ENCODE measurements at regions not wholly inside any gene's neighbourhood (a gene's known extent, or its start where the extent isn't known, plus 50 kb on each side); places are given as distances from the start of the nearest gene placed in this dataset.

DNA sequence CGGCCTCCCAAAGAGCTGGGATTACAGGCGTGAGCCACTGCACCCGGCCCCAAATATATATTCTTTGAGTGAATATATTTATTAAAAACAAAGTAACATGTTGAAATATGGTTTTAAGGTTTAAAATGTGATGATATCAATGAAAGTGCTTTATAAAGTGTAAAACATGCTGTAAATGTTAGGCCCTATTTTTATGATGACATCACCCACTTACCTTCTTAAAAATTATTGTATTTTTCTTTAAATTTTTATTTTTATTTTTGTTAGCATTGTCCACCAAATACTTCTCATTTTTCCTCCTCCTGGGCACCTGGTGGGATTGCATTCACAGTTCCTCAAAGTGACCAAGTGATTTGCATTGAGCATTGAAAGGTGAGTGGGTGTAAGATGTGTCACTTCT is 152.6 kb upstream of the TBX3 start:
- H3K9me2 ChIP-seq (ENCODE audit: insufficient read depth), result no peaks in the 10 kb centered on the region
- no TSS peak for BruUV-seq (replicated peaks)
- POLR2A ChIA-PET, result no interaction called here
- TF ChIP-seq TCF7L2 (IDR thresholded peaks at IDR 0.05; ENCODE audit: borderline replicate concordance, extremely low read depth, insufficient read depth, insufficient read length) (no peak), ELF1 (IDR thresholded peaks at IDR 0.05; ENCODE audit: borderline replicate concordance, low read depth) (no peak), SRF (IDR thresholded peaks at IDR 0.05; ENCODE audit: low read depth) (no peak), SIN3A (IDR thresholded peaks at IDR 0.05; ENCODE audit: low read depth) (no peak), CEBPB (IDR thresholded peaks at IDR 0.05; ENCODE audit: low read depth) (no peak), POLR2AphosphoS5 (IDR thresholded peaks at IDR 0.05; ENCODE audit: low read depth, low read length) (no peak), SP1 (IDR thresholded peaks at IDR 0.05; ENCODE audit: low read depth) (no peak), ZFX (IDR thresholded peaks at IDR 0.05) (no peak)
- TF ChIP-seq, protein P1, sequence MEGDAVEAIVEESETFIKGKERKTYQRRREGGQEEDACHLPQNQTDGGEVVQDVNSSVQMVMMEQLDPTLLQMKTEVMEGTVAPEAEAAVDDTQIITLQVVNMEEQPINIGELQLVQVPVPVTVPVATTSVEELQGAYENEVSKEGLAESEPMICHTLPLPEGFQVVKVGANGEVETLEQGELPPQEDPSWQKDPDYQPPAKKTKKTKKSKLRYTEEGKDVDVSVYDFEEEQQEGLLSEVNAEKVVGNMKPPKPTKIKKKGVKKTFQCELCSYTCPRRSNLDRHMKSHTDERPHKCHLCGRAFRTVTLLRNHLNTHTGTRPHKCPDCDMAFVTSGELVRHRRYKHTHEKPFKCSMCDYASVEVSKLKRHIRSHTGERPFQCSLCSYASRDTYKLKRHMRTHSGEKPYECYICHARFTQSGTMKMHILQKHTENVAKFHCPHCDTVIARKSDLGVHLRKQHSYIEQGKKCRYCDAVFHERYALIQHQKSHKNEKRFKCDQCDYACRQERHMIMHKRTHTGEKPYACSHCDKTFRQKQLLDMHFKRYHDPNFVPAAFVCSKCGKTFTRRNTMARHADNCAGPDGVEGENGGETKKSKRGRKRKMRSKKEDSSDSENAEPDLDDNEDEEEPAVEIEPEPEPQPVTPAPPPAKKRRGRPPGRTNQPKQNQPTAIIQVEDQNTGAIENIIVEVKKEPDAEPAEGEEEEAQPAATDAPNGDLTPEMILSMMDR (IDR thresholded peaks at IDR 0.05 in 2 of 3, conservative IDR thresholded peaks at IDR 0.05 in 1 of 3; ENCODE audit: borderline replicate concordance in 1 of 3, insufficient read depth in 1 of 3, low read depth in 2 of 3, low read length in 2 of 3), result no peak
- TF ChIP-seq, protein P2, sequence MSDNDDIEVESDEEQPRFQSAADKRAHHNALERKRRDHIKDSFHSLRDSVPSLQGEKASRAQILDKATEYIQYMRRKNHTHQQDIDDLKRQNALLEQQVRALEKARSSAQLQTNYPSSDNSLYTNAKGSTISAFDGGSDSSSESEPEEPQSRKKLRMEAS (IDR thresholded peaks at IDR 0.05), result no peak
- TF ChIP-seq, protein P3, sequence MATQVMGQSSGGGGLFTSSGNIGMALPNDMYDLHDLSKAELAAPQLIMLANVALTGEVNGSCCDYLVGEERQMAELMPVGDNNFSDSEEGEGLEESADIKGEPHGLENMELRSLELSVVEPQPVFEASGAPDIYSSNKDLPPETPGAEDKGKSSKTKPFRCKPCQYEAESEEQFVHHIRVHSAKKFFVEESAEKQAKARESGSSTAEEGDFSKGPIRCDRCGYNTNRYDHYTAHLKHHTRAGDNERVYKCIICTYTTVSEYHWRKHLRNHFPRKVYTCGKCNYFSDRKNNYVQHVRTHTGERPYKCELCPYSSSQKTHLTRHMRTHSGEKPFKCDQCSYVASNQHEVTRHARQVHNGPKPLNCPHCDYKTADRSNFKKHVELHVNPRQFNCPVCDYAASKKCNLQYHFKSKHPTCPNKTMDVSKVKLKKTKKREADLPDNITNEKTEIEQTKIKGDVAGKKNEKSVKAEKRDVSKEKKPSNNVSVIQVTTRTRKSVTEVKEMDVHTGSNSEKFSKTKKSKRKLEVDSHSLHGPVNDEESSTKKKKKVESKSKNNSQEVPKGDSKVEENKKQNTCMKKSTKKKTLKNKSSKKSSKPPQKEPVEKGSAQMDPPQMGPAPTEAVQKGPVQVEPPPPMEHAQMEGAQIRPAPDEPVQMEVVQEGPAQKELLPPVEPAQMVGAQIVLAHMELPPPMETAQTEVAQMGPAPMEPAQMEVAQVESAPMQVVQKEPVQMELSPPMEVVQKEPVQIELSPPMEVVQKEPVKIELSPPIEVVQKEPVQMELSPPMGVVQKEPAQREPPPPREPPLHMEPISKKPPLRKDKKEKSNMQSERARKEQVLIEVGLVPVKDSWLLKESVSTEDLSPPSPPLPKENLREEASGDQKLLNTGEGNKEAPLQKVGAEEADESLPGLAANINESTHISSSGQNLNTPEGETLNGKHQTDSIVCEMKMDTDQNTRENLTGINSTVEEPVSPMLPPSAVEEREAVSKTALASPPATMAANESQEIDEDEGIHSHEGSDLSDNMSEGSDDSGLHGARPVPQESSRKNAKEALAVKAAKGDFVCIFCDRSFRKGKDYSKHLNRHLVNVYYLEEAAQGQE (IDR thresholded peaks at IDR 0.05; ENCODE audit: low read depth), result no peak
- no peaks in the 10 kb centered on the region for H4K20me1 ChIP-seq (ENCODE audit: insufficient read depth)
- H2AFZ ChIP-seq (ENCODE audit: low read depth, low read length, poor library complexity, severe bottlenecking), result no peak overlapping the region
- intact Hi-C loops (cut with micrococcal nuclease), result no loop called here
- no peak for ATAC-seq
- H3K9me3 ChIP-seq (ENCODE audit: control insufficient read depth in 1 of 2, insufficient read depth in 1 of 2, low read depth in 1 of 2, low read length in 2 of 2), result no peaks in the 10 kb centered on the region
- 0 out of 2 replicates have a peak, but pooled peaks cover 2% of the 10 kb centered on the region for H3K27me3 ChIP-seq (ENCODE audit: insufficient read depth, low read length)
- H3K36me3 ChIP-seq (ENCODE audit: control insufficient read depth in 1 of 2, insufficient read depth in 2 of 2, low read length in 2 of 2), result no peaks in the 10 kb centered on the region
- RAD21 ChIA-PET (ENCODE audit: low non-redundant PET in 1 of 2, low total read pairs in 2 of 2, uncharacterized antibody in 2 of 2, unreplicated experiment in 2 of 2), result no interaction called here
- H3K4me3 ChIP-seq (replicated peaks in 1 of 2; ENCODE audit: low read depth in 1 of 2, low read length in 2 of 2), result no peak overlapping the region
- H3K4me2 ChIP-seq (ENCODE audit: low read length), result no peak overlapping the region
- no peak for DNase-seq (ENCODE audit: low read depth, low spot score)
- H3K27ac ChIP-seq (ENCODE audit: low read depth, low read length), result no peak overlapping the region
- H3K4me1 ChIP-seq (ENCODE audit: control insufficient read depth in 1 of 2, insufficient read depth in 2 of 2, low read length in 2 of 2), result peaks cover 0 to 4% of the 10 kb centered on the region in 2 experiments; a peak in 1 of 4 replicates
- no peaks in the 10 kb centered on the region for H3K79me2 ChIP-seq (ENCODE audit: insufficient read depth, low read length)
- H3K9ac ChIP-seq (ENCODE audit: low read length), result no peak overlapping the region
- CTCF ChIA-PET, result no interaction called here

Measured in HCT116 (cell line).